GM23338 (cell line): ENCODE measurements at regions not wholly inside any gene's neighbourhood (a gene's known extent, or its start where the extent isn't known, plus 50 kb on each side); places are given as distances from the start of the nearest gene placed in this dataset.

Experiments
- ATAC-seq: fragments of 200-7000 bp; cut with Tn5 transposase; 3 replicates; pipeline ENCODE4 v1.9.1; 2020
- DNase-seq: peaks from one replicate; pipeline ENCODE4 v3.0.0-alpha.2; 2015; ENCODE audit warnings: low spot score
- H2AFZ ChIP-seq: fragments of 200-600 bp; sonication (generic); 2 replicates; pipeline ENCODE4 v1.8.0; 2016; ENCODE audit warnings: antibody characterized with exemption, mild to moderate bottlenecking, moderate library complexity
- H3F3A ChIP-seq: fragments of 200-600 bp; sonication (generic); replicated peaks from 2 replicates; pipeline ENCODE4 v1.8.0; 2017; ENCODE audit warnings: antibody characterized with exemption, mixed run types, low read depth
- H3K27ac ChIP-seq: fragments of 200-600 bp; sonication (generic); 2 replicates; pipeline ENCODE4 v1.6.1; 2016; ENCODE audit warnings: low read depth
- H3K27me3 ChIP-seq: fragments of 200-600 bp; sonication (generic); 2 replicates; pipeline ENCODE4 v1.8.0; 2016; ENCODE audit warnings: mild to moderate bottlenecking, mixed run types, moderate library complexity; ENCODE audit not compliant: insufficient read depth
- H3K36me3 ChIP-seq: fragments of 200-600 bp; sonication (generic); 2 replicates; pipeline ENCODE4 v1.8.0; 2016; ENCODE audit warnings: mild to moderate bottlenecking; ENCODE audit not compliant: insufficient read depth
- H3K4me1 ChIP-seq: fragments of 200-600 bp; sonication (generic); 2 replicates; pipeline ENCODE4 v1.8.0; 2016; ENCODE audit warnings: mild to moderate bottlenecking, moderate library complexity; ENCODE audit not compliant: insufficient read depth
- H3K4me2 ChIP-seq: fragments of 200-600 bp; sonication (generic); 2 replicates; pipeline ENCODE4 v1.7.1; 2017; ENCODE audit warnings: mixed run types
- H3K4me3 ChIP-seq: fragments of 200-600 bp; sonication (generic); 2 replicates; pipeline ENCODE4 v1.6.1; 2016; ENCODE audit warnings: mixed run types
- H3K79me2 ChIP-seq: fragments of 200-600 bp; sonication (generic); replicated peaks from 2 replicates; pipeline ENCODE4 v1.8.0; 2017; ENCODE audit warnings: mild to moderate bottlenecking; ENCODE audit not compliant: insufficient read depth
- H3K9me2 ChIP-seq: fragments of 200-600 bp; sonication (generic); 2 replicates; pipeline ENCODE4 v1.8.0; 2017; ENCODE audit not compliant: insufficient read depth
- H4K20me1 ChIP-seq: fragments of 200-600 bp; sonication (generic); replicated peaks from 2 replicates; pipeline ENCODE4 v1.8.0; 2017; ENCODE audit warnings: mild to moderate bottlenecking; ENCODE audit not compliant: insufficient read depth
- H3K27ac Mint-ChIP-seq: 2 replicates; pipeline ENCODE4 v1.8.0; 2020; ENCODE audit warnings: inconsistent platforms, mild to moderate bottlenecking, moderate library complexity, mixed read lengths
- H3K27me3 Mint-ChIP-seq: 3 replicates; pipeline ENCODE4 v1.8.0; 2022; ENCODE audit warnings: low read depth, mild to moderate bottlenecking, moderate library complexity, mixed read lengths, inconsistent platforms; ENCODE audit not compliant: insufficient read depth, poor library complexity
- H3K36me3 Mint-ChIP-seq: 3 replicates; pipeline ENCODE4 v1.8.0; 2021; ENCODE audit warnings: low read depth, mild to moderate bottlenecking, inconsistent platforms, moderate library complexity, mixed read lengths
- H3K4me1 Mint-ChIP-seq: 3 replicates; pipeline ENCODE4 v1.8.0; 2020; ENCODE audit warnings: mild to moderate bottlenecking, inconsistent platforms, mixed read lengths
- H3K4me3 Mint-ChIP-seq: 3 replicates; pipeline ENCODE4 v1.8.0; 2021; ENCODE audit warnings: moderate library complexity, mild to moderate bottlenecking, inconsistent platforms, mixed read lengths
- H3K9me3 Mint-ChIP-seq: 3 replicates; pipeline ENCODE4 v1.8.0; 2020; ENCODE audit warnings: moderate library complexity, mild to moderate bottlenecking, inconsistent platforms, mixed read lengths
- CREB1 ChIP-seq: fragments of 250-450 bp; sonication (Bioruptor Pico); IDR thresholded peaks from 2 replicates; pipeline ENCODE4 v1.5.0; 2020; ENCODE audit warnings: low read depth, mild to moderate bottlenecking, moderate library complexity
- EZH2 ChIP-seq: fragments of 200-600 bp; sonication (generic); IDR thresholded peaks from one replicate; pipeline ENCODE4 v1.8.0; 2017; ENCODE audit warnings: antibody characterized with exemption, mild to moderate bottlenecking, low read depth; ENCODE audit not compliant: unreplicated experiment
- EZH2phosphoT487 ChIP-seq: fragments of 200-600 bp; sonication (generic); IDR thresholded peaks from one replicate; pipeline ENCODE4 v1.8.1; 2018; ENCODE audit warnings: antibody characterized with exemption; ENCODE audit not compliant: unreplicated experiment
- JUNB ChIP-seq: IDR thresholded peaks from one replicate; pipeline ENCODE4 v1.6.1; 2016; ENCODE audit warnings: antibody characterized with exemption; ENCODE audit not compliant: unreplicated experiment
- NANOG ChIP-seq: IDR thresholded peaks from 2 replicates; pipeline ENCODE4 v1.6.1; 2016; ENCODE audit warnings: antibody characterized with exemption, borderline replicate concordance
- POLR2AphosphoS5 ChIP-seq: IDR thresholded peaks from 2 replicates; pipeline ENCODE4 v1.6.1; 2016; ENCODE audit warnings: antibody characterized with exemption, low read depth
- STAT1 ChIP-seq: IDR thresholded peaks from one replicate; pipeline ENCODE4 v1.6.1; 2016; ENCODE audit warnings: antibody characterized with exemption; ENCODE audit not compliant: unreplicated experiment
- ZNF114 ChIP-seq: fragments of 250-450 bp; sonication (Bioruptor Pico); IDR thresholded peaks from 2 replicates; pipeline ENCODE4 v1.5.0; 2020; ENCODE audit warnings: mild to moderate bottlenecking, moderate library complexity
- ZNF331 ChIP-seq: fragments of 250-450 bp; sonication (Bioruptor Pico); IDR thresholded peaks from 2 replicates; pipeline ENCODE4 v1.5.0; 2020; ENCODE audit warnings: low read depth, mild to moderate bottlenecking, moderate library complexity
- TF ChIP-seq, protein P1 (sequence below), 2 experiments: fragments of 200-600 bp in 1 of 2; sonication (generic) in 1 of 2; conservative IDR thresholded peaks; 2 replicates each; pipeline versions ENCODE4 v1.5.1 to v1.6.1; 2016 to 2017; ENCODE audit warnings: antibody characterized with exemption in 2 of 2, low read depth in 2 of 2, mild to moderate bottlenecking in 2 of 2, moderate library complexity in 1 of 2
- TF ChIP-seq, protein P2 (sequence below): IDR thresholded peaks from 2 replicates; pipeline ENCODE4 v1.6.1; 2016; ENCODE audit warnings: antibody characterized with exemption
- TF ChIP-seq, protein P3 (sequence below): fragments of 250-450 bp; sonication (Bioruptor Pico); IDR thresholded peaks from 2 replicates; pipeline ENCODE4 v1.5.0; 2020; ENCODE audit warnings: mild to moderate bottlenecking, moderate library complexity
- TF ChIP-seq, protein P4 (sequence below): IDR thresholded peaks from one replicate; pipeline ENCODE4 v1.6.1; 2018; ENCODE audit warnings: antibody characterized with exemption; ENCODE audit not compliant: unreplicated experiment

DNA sequence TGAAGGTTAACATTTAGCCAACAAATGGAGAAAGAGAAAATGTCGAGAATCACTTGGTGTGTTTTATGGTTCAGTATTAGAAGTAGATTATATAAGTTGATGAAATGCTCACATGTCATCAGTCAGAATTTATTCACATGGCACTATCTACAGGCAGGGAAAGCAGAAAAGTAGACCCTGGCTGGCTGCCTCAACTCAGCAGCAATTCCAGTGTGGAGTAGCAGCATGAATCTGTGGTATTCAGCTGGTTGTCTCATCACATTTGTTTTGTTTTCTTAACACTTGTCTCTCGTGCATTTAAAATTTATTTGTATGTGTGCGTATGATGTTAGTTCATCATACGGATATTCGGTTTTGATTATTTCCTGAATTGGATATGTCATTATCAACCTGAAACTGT is 153.5 kb upstream of the OR13F1 start:
- TF ChIP-seq, protein P1, sequence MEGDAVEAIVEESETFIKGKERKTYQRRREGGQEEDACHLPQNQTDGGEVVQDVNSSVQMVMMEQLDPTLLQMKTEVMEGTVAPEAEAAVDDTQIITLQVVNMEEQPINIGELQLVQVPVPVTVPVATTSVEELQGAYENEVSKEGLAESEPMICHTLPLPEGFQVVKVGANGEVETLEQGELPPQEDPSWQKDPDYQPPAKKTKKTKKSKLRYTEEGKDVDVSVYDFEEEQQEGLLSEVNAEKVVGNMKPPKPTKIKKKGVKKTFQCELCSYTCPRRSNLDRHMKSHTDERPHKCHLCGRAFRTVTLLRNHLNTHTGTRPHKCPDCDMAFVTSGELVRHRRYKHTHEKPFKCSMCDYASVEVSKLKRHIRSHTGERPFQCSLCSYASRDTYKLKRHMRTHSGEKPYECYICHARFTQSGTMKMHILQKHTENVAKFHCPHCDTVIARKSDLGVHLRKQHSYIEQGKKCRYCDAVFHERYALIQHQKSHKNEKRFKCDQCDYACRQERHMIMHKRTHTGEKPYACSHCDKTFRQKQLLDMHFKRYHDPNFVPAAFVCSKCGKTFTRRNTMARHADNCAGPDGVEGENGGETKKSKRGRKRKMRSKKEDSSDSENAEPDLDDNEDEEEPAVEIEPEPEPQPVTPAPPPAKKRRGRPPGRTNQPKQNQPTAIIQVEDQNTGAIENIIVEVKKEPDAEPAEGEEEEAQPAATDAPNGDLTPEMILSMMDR (conservative IDR thresholded peaks at IDR 0.05; ENCODE audit: low read depth in 2 of 2): no peak
- no peak for TF ChIP-seq CREB1 (CRISPR knock-in tag)
- no peak for TF ChIP-seq ZNF331 (CRISPR knock-in tag)
- no peak for TF ChIP-seq STAT1
- TF ChIP-seq NANOG: no peak
- no peak for TF ChIP-seq EZH2
- TF ChIP-seq EZH2phosphoT487: no peak
- TF ChIP-seq JUNB: no peak
- TF ChIP-seq, protein P2, sequence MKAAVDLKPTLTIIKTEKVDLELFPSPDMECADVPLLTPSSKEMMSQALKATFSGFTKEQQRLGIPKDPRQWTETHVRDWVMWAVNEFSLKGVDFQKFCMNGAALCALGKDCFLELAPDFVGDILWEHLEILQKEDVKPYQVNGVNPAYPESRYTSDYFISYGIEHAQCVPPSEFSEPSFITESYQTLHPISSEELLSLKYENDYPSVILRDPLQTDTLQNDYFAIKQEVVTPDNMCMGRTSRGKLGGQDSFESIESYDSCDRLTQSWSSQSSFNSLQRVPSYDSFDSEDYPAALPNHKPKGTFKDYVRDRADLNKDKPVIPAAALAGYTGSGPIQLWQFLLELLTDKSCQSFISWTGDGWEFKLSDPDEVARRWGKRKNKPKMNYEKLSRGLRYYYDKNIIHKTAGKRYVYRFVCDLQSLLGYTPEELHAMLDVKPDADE: no peak
- TF ChIP-seq ZNF114 (CRISPR knock-in tag): no peak
- TF ChIP-seq, protein P3, sequence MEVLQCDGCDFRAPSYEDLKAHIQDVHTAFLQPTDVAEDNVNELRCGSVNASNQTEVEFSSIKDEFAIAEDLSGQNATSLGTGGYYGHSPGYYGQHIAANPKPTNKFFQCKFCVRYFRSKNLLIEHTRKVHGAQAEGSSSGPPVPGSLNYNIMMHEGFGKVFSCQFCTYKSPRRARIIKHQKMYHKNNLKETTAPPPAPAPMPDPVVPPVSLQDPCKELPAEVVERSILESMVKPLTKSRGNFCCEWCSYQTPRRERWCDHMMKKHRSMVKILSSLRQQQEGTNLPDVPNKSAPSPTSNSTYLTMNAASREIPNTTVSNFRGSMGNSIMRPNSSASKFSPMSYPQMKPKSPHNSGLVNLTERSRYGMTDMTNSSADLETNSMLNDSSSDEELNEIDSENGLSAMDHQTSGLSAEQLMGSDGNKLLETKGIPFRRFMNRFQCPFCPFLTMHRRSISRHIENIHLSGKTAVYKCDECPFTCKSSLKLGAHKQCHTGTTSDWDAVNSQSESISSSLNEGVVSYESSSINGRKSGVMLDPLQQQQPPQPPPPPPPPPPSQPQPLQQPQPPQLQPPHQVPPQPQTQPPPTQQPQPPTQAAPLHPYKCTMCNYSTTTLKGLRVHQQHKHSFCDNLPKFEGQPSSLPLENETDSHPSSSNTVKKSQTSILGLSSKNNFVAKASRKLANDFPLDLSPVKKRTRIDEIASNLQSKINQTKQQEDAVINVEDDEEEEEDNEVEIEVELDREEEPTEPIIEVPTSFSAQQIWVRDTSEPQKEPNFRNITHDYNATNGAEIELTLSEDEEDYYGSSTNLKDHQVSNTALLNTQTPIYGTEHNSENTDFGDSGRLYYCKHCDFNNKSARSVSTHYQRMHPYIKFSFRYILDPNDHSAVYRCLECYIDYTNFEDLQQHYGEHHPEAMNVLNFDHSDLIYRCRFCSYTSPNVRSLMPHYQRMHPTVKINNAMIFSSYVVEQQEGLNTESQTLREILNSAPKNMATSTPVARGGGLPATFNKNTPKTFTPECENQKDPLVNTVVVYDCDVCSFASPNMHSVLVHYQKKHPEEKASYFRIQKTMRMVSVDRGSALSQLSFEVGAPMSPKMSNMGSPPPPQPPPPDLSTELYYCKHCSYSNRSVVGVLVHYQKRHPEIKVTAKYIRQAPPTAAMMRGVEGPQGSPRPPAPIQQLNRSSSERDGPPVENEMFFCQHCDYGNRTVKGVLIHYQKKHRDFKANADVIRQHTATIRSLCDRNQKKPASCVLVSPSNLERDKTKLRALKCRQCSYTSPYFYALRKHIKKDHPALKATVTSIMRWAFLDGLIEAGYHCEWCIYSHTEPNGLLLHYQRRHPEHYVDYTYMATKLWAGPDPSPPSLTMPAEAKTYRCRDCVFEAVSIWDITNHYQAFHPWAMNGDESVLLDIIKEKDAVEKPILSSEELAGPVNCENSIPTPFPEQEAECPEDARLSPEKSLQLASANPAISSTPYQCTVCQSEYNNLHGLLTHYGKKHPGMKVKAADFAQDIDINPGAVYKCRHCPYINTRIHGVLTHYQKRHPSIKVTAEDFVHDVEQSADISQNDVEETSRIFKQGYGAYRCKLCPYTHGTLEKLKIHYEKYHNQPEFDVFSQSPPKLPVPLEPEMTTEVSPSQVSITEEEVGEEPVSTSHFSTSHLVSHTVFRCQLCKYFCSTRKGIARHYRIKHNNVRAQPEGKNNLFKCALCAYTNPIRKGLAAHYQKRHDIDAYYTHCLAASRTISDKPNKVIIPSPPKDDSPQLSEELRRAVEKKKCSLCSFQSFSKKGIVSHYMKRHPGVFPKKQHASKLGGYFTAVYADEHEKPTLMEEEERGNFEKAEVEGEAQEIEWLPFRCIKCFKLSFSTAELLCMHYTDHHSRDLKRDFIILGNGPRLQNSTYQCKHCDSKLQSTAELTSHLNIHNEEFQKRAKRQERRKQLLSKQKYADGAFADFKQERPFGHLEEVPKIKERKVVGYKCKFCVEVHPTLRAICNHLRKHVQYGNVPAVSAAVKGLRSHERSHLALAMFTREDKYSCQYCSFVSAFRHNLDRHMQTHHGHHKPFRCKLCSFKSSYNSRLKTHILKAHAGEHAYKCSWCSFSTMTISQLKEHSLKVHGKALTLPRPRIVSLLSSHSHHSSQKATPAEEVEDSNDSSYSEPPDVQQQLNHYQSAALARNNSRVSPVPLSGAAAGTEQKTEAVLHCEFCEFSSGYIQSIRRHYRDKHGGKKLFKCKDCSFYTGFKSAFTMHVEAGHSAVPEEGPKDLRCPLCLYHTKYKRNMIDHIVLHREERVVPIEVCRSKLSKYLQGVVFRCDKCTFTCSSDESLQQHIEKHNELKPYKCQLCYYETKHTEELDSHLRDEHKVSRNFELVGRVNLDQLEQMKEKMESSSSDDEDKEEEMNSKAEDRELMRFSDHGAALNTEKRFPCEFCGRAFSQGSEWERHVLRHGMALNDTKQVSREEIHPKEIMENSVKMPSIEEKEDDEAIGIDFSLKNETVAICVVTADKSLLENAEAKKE (CRISPR knock-in tag): no peak
- TF ChIP-seq POLR2AphosphoS5: no peak
- TF ChIP-seq, protein P4, sequence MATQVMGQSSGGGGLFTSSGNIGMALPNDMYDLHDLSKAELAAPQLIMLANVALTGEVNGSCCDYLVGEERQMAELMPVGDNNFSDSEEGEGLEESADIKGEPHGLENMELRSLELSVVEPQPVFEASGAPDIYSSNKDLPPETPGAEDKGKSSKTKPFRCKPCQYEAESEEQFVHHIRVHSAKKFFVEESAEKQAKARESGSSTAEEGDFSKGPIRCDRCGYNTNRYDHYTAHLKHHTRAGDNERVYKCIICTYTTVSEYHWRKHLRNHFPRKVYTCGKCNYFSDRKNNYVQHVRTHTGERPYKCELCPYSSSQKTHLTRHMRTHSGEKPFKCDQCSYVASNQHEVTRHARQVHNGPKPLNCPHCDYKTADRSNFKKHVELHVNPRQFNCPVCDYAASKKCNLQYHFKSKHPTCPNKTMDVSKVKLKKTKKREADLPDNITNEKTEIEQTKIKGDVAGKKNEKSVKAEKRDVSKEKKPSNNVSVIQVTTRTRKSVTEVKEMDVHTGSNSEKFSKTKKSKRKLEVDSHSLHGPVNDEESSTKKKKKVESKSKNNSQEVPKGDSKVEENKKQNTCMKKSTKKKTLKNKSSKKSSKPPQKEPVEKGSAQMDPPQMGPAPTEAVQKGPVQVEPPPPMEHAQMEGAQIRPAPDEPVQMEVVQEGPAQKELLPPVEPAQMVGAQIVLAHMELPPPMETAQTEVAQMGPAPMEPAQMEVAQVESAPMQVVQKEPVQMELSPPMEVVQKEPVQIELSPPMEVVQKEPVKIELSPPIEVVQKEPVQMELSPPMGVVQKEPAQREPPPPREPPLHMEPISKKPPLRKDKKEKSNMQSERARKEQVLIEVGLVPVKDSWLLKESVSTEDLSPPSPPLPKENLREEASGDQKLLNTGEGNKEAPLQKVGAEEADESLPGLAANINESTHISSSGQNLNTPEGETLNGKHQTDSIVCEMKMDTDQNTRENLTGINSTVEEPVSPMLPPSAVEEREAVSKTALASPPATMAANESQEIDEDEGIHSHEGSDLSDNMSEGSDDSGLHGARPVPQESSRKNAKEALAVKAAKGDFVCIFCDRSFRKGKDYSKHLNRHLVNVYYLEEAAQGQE: no peak
- Mint-ChIP-seq H3K36me3 (no peaks in the 10 kb centered on the region), H3K4me1 (no peaks in the 10 kb centered on the region), H3K9me3 (no peaks in the 10 kb centered on the region), H3K4me3 (no peak overlapping the region), H3K27me3 (no peaks in the 10 kb centered on the region), H3K27ac (no peak overlapping the region)
- no peaks in the 10 kb centered on the region for H3K4me1 ChIP-seq
- no peaks in the 10 kb centered on the region for H3F3A ChIP-seq
- no peaks in the 10 kb centered on the region for H3K27me3 ChIP-seq
- no peak overlapping the region for H3K4me3 ChIP-seq
- H4K20me1 ChIP-seq: no peaks in the 10 kb centered on the region
- H3K9me2 ChIP-seq: no peaks in the 10 kb centered on the region
- no peak overlapping the region for H3K4me2 ChIP-seq
- no peaks in the 10 kb centered on the region for H3K36me3 ChIP-seq
- H2AFZ ChIP-seq: no peak overlapping the region
- H3K79me2 ChIP-seq: no peaks in the 10 kb centered on the region
- H3K27ac ChIP-seq: no peak overlapping the region
- DNase-seq (no peak), ATAC-seq (no peak)
